Activated naive CD4-positive, alpha-beta T cell treated with anti-CD3 and anti-CD28 coated beads, Interleukin-2, amount 50 U/mL, for 24 hours (primary cell): ENCODE measurements at regions not wholly inside any gene's neighbourhood (a gene's known extent, or its start where the extent isn't known, plus 50 kb on each side); places are given as distances from the start of the nearest gene placed in this dataset.

Experiments used
- H3K27ac Mint-ChIP-seq: one replicate; pipeline ENCODE4 v1.8.0; 2021; ENCODE audit warnings: mild to moderate bottlenecking, mixed read lengths
- H3K27me3 Mint-ChIP-seq: one replicate; pipeline ENCODE4 v1.8.0; 2021; ENCODE audit warnings: mixed read lengths
- H3K36me3 Mint-ChIP-seq: one replicate; pipeline ENCODE4 v1.8.0; 2021; ENCODE audit warnings: mixed read lengths
- H3K4me1 Mint-ChIP-seq: one replicate; pipeline ENCODE4 v1.8.0; 2021; ENCODE audit warnings: mixed read lengths
- H3K4me3 Mint-ChIP-seq: one replicate; pipeline ENCODE4 v1.8.0; 2021; ENCODE audit warnings: mild to moderate bottlenecking, mixed read lengths
- H3K9me3 Mint-ChIP-seq: one replicate; pipeline ENCODE4 v1.8.0; 2021; ENCODE audit warnings: mixed read lengths

DNA sequence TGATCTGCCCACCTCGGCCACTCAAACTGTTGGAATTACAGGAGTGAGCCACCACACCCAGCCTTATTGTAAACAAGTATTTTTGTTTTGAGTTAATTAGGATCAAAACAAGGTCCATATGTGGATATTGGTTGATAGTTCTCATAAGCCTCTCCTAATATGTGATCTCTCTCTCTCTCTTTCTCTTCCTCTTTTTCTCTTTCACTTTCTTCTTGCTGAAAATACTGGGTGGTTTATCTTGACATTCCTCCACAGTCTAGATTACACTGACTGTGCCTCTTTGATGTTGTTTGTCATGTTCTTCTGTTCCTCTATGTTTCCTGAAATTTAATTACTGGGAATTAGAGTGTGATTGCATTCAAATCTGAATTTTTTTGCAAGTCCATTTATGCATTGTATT, 547.5 kb upstream of the NRXN1 start:
- Mint-ChIP-seq H3K4me3 (no peak overlapping the region), H3K9me3 (no peaks in the 10 kb centered on the region), H3K27ac (no peak overlapping the region), H3K36me3 (no peaks in the 10 kb centered on the region), H3K27me3 (no peaks in the 10 kb centered on the region), H3K4me1 (no peaks in the 10 kb centered on the region)

DNA sequence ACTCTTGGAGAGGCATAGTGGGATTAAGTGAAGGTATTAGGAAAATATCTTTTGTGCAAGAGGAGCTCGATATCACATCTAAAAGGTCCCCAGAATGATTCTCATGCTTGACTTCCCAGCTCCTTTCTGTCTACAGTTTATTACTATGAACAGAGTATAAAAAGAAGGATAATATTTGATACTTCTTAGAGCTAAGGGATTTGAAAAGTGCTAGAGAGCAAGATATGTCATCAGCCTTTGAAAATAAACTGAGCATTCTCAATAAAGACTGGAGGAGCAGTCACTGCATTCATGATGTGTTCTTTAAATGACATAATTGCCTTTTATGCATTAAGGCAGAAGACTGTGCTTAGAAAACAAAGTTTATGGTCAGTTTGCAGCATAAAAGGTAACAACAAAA, 543.2 kb upstream of the NRXN1 start:
- Mint-ChIP-seq H3K4me3 (no peak overlapping the region), H3K27me3 (no peaks in the 10 kb centered on the region), H3K4me1 (no peaks in the 10 kb centered on the region), H3K27ac (no peak overlapping the region), H3K9me3 (no peaks in the 10 kb centered on the region), H3K36me3 (no peaks in the 10 kb centered on the region)

DNA sequence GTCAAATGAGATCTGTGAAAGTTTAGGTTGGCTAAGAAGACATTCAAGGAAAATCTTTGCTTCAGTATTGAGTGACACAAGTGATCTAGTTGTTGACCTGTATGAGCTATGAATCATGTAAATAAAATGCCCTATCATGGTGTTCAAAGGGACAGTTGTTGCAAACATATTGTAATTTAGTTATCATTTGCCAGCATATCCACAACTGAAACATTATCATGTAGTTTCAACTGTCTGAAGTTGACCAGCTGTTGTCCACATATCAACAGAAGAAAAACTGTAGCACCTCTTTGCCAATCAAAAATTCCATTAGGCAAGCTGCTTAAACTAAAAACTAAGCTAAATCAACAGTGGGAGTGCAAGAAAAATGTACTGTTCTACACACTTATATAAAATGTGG, 527.1 kb upstream of the NRXN1 start:
- Mint-ChIP-seq H3K4me3 (no peak overlapping the region), H3K9me3 (no peaks in the 10 kb centered on the region), H3K27me3 (no peaks in the 10 kb centered on the region), H3K36me3 (no peaks in the 10 kb centered on the region), H3K27ac (no peak overlapping the region), H3K4me1 (no peaks in the 10 kb centered on the region)

DNA sequence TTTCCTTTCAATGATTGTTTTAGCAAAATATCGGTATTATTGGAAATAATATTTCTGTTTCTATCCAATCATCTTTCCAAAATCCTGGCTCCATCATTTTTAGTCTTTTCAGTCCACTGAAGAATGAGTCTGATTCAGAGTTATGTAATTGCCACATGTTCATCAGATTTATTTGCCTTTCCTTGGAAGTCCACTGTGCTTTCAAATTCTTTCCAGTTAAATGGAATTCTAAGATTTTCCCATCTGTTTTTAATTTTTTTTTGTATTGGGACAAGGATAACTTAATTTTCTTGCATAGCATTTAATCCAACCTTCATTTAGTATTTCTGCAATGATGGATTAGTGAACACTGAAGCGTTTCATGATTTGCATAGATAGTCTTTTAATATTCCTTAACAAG, 521.5 kb upstream of the NRXN1 start:
- Mint-ChIP-seq H3K4me1 (no peaks in the 10 kb centered on the region), H3K36me3 (no peaks in the 10 kb centered on the region), H3K4me3 (no peak overlapping the region), H3K27ac (no peak overlapping the region), H3K9me3 (no peaks in the 10 kb centered on the region), H3K27me3 (no peaks in the 10 kb centered on the region)

DNA sequence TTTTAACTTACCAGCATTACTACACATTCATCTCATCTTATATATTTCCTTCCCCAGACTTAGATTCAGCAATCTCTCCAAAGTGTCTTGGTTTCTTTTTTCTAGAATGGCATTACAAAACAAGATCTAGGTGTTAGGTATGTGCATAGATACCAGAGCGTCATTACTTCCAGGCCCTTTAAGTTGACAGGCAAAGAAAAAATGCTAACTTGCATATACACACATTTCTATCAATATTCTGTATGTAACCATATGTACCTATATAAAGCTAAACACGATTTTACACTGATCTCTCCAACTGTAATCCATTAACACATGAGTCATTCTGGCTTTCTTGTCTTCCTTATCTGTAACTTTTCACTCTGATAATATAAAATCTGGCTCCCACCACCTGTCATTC, 503.8 kb upstream of the NRXN1 start:
- Mint-ChIP-seq H3K27me3 (no peaks in the 10 kb centered on the region), H3K36me3 (no peaks in the 10 kb centered on the region), H3K27ac (no peak overlapping the region), H3K9me3 (peaks cover 8% of the 10 kb centered on the region), H3K4me3 (no peak overlapping the region), H3K4me1 (no peaks in the 10 kb centered on the region)

DNA sequence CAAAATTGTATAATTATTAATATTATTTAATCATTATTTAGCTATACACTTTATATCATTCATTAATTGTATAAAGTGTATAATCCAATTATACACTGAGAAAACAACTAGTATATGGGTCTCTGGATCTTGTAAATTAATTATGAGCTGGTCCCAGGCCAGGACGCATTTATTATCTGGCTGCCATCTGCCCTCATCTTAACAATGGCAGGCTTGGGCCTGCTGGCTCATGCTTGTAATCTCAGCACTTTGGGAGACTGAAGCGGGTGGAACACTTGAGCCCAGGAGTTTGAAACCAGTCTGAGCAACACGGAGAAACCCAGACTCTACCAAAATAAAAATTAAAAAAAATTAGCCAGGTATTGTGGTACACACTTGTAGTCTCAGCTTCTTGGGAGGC, 502.2 kb upstream of the NRXN1 start:
- Mint-ChIP-seq H3K4me3 (no peak overlapping the region), H3K9me3 (peaks cover 8% of the 10 kb centered on the region), H3K36me3 (no peaks in the 10 kb centered on the region), H3K27ac (no peak overlapping the region), H3K4me1 (no peaks in the 10 kb centered on the region), H3K27me3 (no peaks in the 10 kb centered on the region)

DNA sequence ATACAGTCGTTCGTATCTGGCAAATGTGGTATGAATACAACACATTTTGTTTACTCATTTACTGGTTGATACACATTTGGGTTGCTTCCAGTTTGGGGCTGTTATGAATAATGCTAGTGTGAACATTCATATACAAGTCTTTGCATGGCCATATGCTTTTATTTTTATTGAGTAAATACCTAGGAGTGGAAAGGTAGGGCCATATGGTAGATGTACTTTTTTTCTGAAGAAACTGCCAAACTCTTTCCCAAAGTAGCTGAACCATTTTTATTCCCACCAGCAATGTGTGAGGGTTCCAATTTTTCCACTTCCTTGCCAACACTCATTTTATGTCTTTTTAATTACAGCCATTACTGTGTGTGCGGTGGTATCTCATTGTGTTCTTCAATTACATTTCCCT, 496.2 kb upstream of the NRXN1 start:
- H3K4me3 Mint-ChIP-seq, result no peak overlapping the region

DNA sequence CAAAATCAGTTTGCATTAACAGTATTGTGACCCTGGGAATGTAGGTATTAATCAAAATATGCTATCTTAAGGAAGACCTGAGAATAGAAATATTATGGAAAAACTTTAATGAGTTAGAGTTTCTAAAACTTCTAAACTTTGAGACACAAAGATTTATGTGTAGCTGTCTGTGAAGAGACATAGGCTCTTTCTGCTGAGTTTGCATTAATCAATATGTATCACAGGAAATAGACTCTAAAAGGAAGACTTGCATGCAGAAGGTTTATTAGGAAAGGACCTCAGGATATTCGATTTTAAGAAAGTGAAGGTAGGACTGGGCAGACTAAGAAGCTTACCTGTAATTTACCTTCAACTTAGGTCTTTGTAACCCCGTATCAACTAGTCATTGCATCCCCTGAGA, 494.8 kb upstream of the NRXN1 start:
- Mint-ChIP-seq H3K36me3 (no peaks in the 10 kb centered on the region), H3K27me3 (no peaks in the 10 kb centered on the region), H3K27ac (no peak overlapping the region), H3K4me1 (no peaks in the 10 kb centered on the region), H3K4me3 (no peak overlapping the region), H3K9me3 (no peaks in the 10 kb centered on the region)

More for the DNA sequence above, 496.2 kb upstream of the NRXN1 start:
- H3K9me3 Mint-ChIP-seq, result no peaks in the 10 kb centered on the region
- H3K36me3 Mint-ChIP-seq, result no peaks in the 10 kb centered on the region
- H3K27me3 Mint-ChIP-seq, result no peaks in the 10 kb centered on the region
- H3K4me1 Mint-ChIP-seq, result no peaks in the 10 kb centered on the region
- H3K27ac Mint-ChIP-seq, result no peak overlapping the region

DNA sequence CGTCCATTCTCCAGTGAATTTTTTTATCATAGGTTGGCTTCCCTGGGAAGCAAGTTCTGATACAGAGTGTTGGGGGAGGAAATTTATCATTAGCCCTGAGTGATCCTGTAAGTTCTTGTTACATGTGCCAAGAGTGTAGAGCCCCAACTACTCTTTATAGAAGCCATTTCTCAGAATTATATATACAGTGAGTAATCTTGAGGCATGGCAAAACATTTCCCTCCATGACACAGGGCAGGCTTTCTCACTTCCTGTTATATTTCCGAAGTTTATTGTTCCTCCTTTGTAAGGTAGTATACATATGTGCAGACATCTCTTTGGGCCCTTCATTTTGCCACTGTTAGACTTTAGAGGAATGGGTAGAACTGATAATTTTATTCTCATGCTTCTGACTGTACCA, 484.7 kb upstream of the NRXN1 start:
- no peaks in the 10 kb centered on the region for H3K27me3 Mint-ChIP-seq
- no peaks in the 10 kb centered on the region for H3K4me1 Mint-ChIP-seq
- H3K9me3 Mint-ChIP-seq, result no peaks in the 10 kb centered on the region
- no peaks in the 10 kb centered on the region for H3K36me3 Mint-ChIP-seq
- no peak overlapping the region for H3K27ac Mint-ChIP-seq
- no peak overlapping the region for H3K4me3 Mint-ChIP-seq

DNA sequence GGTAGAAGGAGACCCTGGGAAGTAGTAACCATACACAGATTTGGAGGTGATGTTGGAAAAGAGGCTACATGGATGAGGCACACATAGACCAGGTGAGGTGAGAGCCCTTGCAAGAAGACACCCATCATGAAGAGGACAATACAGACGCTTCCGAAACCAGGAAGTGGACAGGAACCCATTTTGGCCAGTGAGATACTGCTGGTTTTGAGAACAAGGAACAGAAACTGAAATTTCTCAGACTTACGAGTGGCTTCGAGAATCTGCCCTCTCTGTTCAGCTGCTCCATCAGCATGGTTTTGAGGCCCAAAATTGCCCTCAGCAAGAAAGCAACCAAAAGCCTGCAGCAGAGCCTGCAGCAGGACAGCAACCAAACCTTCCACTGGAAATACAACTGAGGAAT, 479.1 kb upstream of the NRXN1 start:
- no peaks in the 10 kb centered on the region for H3K27me3 Mint-ChIP-seq
- no peak overlapping the region for H3K4me3 Mint-ChIP-seq
- H3K27ac Mint-ChIP-seq, result no peak overlapping the region
- H3K36me3 Mint-ChIP-seq, result no peaks in the 10 kb centered on the region
- no peaks in the 10 kb centered on the region for H3K4me1 Mint-ChIP-seq
- peaks cover 5% of the 10 kb centered on the region for H3K9me3 Mint-ChIP-seq

DNA sequence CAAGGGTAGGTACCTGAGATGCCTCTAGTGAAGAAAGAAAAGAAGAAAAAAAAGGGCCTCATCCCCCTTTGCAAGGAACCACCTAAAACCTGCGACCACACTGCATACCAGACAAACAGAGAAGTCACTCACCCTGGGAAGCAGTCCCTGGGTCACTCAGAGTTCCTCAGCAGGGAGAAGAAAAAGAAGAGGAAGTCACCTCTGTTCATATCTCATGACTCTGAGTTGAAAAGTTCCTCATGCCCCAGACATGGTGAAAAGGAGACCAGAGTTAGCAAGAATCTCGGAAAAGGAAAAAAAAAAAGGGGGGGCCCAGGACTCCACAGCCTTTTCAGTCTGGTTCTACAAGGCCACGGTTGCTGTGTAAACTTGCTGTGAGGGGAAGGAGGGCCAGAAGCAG, 478.4 kb upstream of the NRXN1 start:
- Mint-ChIP-seq H3K27ac (no peak overlapping the region), H3K9me3 (peaks cover 5% of the 10 kb centered on the region), H3K36me3 (no peaks in the 10 kb centered on the region), H3K4me1 (no peaks in the 10 kb centered on the region), H3K27me3 (no peaks in the 10 kb centered on the region), H3K4me3 (no peak overlapping the region)

DNA sequence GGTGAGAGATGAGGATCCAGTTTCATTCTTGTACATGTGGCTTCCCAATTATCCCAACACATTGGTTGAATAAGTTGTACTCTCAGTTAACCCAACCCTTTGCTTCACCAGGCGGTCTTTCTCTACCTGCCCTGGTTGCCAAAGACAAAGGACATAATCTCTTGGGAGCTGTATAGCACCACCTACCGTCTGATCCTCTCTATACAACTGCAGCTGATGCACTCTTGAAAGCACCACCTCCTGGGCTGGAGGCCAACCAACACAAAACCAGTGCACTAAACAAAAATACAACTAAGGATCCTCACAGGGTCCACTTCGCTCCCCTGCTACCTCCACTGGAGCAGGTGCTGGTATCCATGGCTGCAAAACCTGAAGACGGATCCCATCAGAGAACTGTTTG, 473.6 kb upstream of the NRXN1 start:
- H3K36me3 Mint-ChIP-seq, result no peaks in the 10 kb centered on the region
- H3K27me3 Mint-ChIP-seq, result no peaks in the 10 kb centered on the region
- H3K4me3 Mint-ChIP-seq, result no peak overlapping the region
- H3K4me1 Mint-ChIP-seq, result no peaks in the 10 kb centered on the region
- H3K27ac Mint-ChIP-seq, result no peak overlapping the region
- peaks cover 5% of the 10 kb centered on the region for H3K9me3 Mint-ChIP-seq

DNA sequence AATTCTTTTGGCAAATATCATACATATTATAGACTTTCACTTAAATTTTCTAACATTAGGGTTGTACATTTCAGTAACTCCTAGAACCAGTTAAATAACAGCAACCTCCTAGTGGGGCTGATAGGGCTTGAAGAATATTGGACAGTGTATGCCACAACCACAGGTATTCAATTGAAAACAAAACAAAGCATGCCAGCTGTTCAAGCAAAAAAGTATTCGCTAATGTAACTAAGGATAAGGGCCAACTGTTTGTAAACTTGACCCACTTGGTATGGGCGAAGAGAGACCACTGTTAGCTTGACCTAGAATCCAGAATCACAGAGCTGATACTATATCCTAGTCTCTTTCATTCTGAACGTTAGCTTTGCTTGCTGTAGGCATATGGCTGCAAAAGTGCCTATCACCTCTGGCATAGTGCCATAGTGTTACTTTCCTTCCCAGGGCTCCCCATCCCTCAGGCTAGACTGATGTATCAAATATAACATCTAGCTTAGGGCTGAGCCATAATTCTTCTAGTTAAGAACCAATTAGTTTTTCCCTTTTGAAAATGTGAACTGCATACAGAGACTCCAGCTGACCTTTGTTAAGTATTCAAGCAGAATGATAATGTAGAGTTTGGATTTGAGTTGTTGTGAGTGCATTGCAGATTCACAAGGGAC, 458.8 kb upstream of the NRXN1 start:
- Mint-ChIP-seq H3K4me1 (no peaks in the 10 kb centered on the region), H3K9me3 (peaks cover 9% of the 10 kb centered on the region), H3K4me3 (no peak overlapping the region), H3K36me3 (no peaks in the 10 kb centered on the region), H3K27ac (no peak overlapping the region), H3K27me3 (no peaks in the 10 kb centered on the region)

DNA sequence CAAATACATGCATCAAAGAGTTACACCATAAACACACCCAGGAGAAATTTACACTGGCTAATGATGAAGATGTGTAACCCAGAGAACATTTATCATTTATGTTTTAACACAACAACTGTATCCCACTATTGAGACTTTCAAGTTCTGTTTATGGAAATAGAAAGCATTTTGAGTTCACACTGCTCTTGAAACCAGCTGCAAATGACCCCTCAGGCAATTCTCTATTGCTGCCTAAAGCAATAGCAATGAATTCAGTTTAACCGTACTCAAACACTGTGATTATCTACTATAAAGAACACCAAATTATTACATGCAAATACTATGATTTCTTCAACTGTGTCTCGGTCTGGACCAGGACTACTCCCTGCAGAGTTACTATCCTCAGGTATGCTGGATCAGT, 452.7 kb upstream of the NRXN1 start:
- Mint-ChIP-seq H3K4me3 (no peak overlapping the region), H3K9me3 (peaks cover 7% of the 10 kb centered on the region), H3K36me3 (no peaks in the 10 kb centered on the region), H3K27ac (no peak overlapping the region), H3K27me3 (no peaks in the 10 kb centered on the region), H3K4me1 (no peaks in the 10 kb centered on the region)

DNA sequence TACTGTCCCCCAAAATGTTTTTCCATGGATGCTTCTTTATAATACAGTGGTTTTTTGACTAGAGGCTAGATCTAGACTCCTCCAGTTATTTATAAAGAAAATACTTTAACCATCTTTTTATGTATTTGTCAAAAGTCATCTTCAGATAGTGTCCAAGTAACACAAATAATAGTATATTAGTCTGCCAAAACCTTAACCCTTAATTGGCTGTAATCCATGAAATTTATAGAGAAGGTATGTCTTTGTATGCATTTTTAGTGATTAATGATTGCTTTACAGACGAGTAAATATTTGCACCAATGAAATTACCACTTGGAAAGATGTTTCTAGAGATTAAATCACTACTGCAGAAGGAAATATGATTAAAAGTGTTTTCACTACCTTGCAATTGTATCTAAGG, 451.8 kb upstream of the NRXN1 start:
- Mint-ChIP-seq H3K4me3 (no peak overlapping the region), H3K27ac (no peak overlapping the region), H3K9me3 (peaks cover 7% of the 10 kb centered on the region), H3K27me3 (no peaks in the 10 kb centered on the region), H3K36me3 (no peaks in the 10 kb centered on the region), H3K4me1 (no peaks in the 10 kb centered on the region)

DNA sequence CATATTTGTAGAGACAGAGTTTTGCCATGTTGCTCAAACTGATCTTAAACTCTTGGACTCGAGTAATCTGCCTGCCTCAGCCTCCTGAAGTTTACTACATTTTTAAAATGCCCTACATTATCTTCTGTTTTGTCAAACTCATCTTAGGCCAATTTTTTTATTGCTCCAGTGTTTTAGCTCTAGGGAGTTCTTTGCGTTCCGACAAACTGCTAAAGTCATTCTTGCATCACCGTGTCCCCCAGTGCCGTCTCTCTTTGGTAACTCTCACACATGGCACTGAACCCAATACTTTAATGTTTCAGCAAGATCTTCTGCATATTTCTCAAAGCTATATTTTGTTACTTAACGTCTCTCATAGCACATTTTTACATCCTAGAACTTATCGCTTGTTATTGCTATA, 440.9 kb upstream of the NRXN1 start:
- Mint-ChIP-seq H3K9me3 (peaks cover 13% of the 10 kb centered on the region), H3K27ac (no peak overlapping the region), H3K36me3 (no peaks in the 10 kb centered on the region), H3K27me3 (no peaks in the 10 kb centered on the region), H3K4me1 (no peaks in the 10 kb centered on the region), H3K4me3 (no peak overlapping the region)

DNA sequence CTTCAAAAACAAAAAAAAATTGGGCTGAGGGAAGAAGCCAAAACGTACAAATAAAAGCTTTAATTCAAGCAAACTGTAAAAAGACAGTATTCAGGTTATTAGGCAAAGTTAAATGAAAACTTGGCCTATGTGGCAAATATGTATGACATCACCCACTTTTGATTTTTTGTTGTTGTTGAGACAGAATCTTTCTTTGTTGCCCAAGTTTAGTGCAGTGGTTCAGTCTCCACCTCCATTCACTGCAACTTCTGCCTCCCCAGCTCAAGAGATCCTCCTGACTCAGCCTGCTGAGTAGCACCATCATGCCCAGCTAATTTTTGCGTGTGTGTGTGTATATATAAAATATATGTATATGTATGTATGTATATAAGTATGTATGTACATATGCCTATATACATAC, 440.4 kb upstream of the NRXN1 start:
- H3K9me3 Mint-ChIP-seq, result peaks cover 13% of the 10 kb centered on the region
- no peak overlapping the region for H3K27ac Mint-ChIP-seq
- no peak overlapping the region for H3K4me3 Mint-ChIP-seq
- H3K36me3 Mint-ChIP-seq, result no peaks in the 10 kb centered on the region
- no peaks in the 10 kb centered on the region for H3K4me1 Mint-ChIP-seq
- H3K27me3 Mint-ChIP-seq, result no peaks in the 10 kb centered on the region
